SK-N-SH treated with all-trans-retinoic acid at 6 μM for 48 hours (cell line): ENCODE measurements at regions not wholly inside any gene's neighbourhood (a gene's known extent, or its start where the extent isn't known, plus 50 kb on each side); places are given as distances from the start of the nearest gene placed in this dataset.

Experiments used
- ARNTL ChIP-seq: fragments of 450-650 bp; formaldehyde crosslinking; IDR thresholded peaks from 2 replicates; pipeline ENCODE4 v1.5.0; 2020; ENCODE audit warnings: low read depth, mild to moderate bottlenecking, moderate library complexity, borderline replicate concordance
- ESRRG ChIP-seq: fragments of 250-450 bp; sonication (Bioruptor Pico); IDR thresholded peaks from 2 replicates; pipeline ENCODE4 v1.6.1; 2021; ENCODE audit warnings: mild to moderate bottlenecking
- GLIS3 ChIP-seq: fragments of 250-450 bp; sonication (Bioruptor Pico); IDR thresholded peaks from 2 replicates; pipeline ENCODE4 v1.5.0; 2020; ENCODE audit warnings: mild to moderate bottlenecking, moderate library complexity
- SNAI2 ChIP-seq: fragments of 250-450 bp; sonication (Bioruptor Pico); IDR thresholded peaks from 2 replicates; pipeline ENCODE4 v1.5.0; 2020; ENCODE audit warnings: mild to moderate bottlenecking, moderate library complexity
- ZNF70 ChIP-seq: fragments of 450-650 bp; formaldehyde crosslinking; IDR thresholded peaks from 2 replicates; pipeline ENCODE4 v1.5.0; 2020; ENCODE audit warnings: mild to moderate bottlenecking, moderate library complexity
- TF ChIP-seq, protein P1 (sequence below): fragments of 250-450 bp; sonication (Bioruptor Pico); IDR thresholded peaks from 2 replicates; pipeline ENCODE4 v1.5.1; 2020; ENCODE audit warnings: low read depth, mild to moderate bottlenecking, moderate library complexity
- TF ChIP-seq, protein P2 (sequence below): fragments of 250-450 bp; sonication (Bioruptor Pico); IDR thresholded peaks from 2 replicates; pipeline ENCODE4 v1.5.1; 2021; ENCODE audit warnings: mild to moderate bottlenecking, moderate library complexity
- TF ChIP-seq, protein P3 (sequence below): fragments of 250-450 bp; sonication (Bioruptor Pico); IDR thresholded peaks from 2 replicates; pipeline ENCODE4 v1.8.0; 2020; ENCODE audit warnings: mild to moderate bottlenecking, moderate library complexity, borderline replicate concordance

DNA sequence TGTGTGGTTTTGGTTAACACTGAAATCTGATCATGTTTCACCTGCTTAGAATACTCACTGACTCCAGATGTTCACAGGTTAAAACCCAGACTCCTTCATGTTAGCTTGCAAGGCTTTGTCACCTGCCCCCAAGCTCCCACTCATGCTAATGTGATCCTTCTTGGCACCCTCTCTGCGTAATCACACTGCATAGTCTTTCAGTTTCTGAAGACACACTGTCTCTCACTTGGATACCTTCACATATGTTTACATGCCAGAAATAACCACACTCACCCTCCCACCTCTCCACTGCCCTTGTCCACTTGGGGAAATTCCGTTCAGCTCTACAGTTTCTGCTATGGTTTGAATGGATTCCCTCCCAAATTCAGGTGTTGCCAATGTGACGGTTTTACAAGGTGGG is 234.7 kb upstream of the SASH1 start:
- TF ChIP-seq, protein P1, sequence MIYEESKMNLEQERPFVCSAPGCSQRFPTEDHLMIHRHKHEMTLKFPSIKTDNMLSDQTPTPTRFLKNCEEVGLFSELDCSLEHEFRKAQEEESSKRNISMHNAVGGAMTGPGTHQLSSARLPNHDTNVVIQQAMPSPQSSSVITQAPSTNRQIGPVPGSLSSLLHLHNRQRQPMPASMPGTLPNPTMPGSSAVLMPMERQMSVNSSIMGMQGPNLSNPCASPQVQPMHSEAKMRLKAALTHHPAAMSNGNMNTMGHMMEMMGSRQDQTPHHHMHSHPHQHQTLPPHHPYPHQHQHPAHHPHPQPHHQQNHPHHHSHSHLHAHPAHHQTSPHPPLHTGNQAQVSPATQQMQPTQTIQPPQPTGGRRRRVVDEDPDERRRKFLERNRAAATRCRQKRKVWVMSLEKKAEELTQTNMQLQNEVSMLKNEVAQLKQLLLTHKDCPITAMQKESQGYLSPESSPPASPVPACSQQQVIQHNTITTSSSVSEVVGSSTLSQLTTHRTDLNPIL (CRISPR knock-in tag) = no peak
- TF ChIP-seq, protein P2, sequence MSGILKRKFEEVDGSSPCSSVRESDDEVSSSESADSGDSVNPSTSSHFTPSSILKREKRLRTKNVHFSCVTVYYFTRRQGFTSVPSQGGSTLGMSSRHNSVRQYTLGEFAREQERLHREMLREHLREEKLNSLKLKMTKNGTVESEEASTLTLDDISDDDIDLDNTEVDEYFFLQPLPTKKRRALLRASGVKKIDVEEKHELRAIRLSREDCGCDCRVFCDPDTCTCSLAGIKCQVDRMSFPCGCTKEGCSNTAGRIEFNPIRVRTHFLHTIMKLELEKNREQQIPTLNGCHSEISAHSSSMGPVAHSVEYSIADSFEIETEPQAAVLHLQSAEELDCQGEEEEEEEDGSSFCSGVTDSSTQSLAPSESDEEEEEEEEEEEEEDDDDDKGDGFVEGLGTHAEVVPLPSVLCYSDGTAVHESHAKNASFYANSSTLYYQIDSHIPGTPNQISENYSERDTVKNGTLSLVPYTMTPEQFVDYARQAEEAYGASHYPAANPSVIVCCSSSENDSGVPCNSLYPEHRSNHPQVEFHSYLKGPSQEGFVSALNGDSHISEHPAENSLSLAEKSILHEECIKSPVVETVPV (CRISPR knock-in tag) = no peak
- no peak for TF ChIP-seq ZNF70 (CRISPR knock-in tag)
- no peak for TF ChIP-seq ARNTL (CRISPR knock-in tag)
- TF ChIP-seq SNAI2 (CRISPR knock-in tag) = no peak
- TF ChIP-seq GLIS3 (CRISPR knock-in tag) = no peak
- TF ChIP-seq ESRRG (CRISPR knock-in tag) = no peak
- TF ChIP-seq, protein P3, sequence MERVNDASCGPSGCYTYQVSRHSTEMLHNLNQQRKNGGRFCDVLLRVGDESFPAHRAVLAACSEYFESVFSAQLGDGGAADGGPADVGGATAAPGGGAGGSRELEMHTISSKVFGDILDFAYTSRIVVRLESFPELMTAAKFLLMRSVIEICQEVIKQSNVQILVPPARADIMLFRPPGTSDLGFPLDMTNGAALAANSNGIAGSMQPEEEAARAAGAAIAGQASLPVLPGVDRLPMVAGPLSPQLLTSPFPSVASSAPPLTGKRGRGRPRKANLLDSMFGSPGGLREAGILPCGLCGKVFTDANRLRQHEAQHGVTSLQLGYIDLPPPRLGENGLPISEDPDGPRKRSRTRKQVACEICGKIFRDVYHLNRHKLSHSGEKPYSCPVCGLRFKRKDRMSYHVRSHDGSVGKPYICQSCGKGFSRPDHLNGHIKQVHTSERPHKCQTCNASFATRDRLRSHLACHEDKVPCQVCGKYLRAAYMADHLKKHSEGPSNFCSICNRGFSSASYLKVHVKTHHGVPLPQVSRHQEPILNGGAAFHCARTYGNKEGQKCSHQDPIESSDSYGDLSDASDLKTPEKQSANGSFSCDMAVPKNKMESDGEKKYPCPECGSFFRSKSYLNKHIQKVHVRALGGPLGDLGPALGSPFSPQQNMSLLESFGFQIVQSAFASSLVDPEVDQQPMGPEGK (CRISPR knock-in tag) = no peak
